ENCODE measurements at regions not wholly inside any gene's neighbourhood (a gene's known extent, or its start where the extent isn't known, plus 50 kb on each side); places are given as distances from the start of the nearest gene placed in this dataset.

- no peak overlapping the region for H3K4me3 ChIP-seq (ENCODE audit: low read length)
- H3K4me1 ChIP-seq (ENCODE audit: insufficient read depth, low read length), result no peaks in the 10 kb centered on the region
- no peaks in the 10 kb centered on the region for H3K27me3 ChIP-seq (ENCODE audit: insufficient read depth, low read length)
- no peaks in the 10 kb centered on the region for H3K9me3 ChIP-seq (ENCODE audit: insufficient read depth, low read depth, low read length)
- H3K36me3 ChIP-seq (ENCODE audit: insufficient read depth, low read length), result no peaks in the 10 kb centered on the region
- 100% methylated on average over 1 of the region's 1 CpG for WGBS
- no peak overlapping the region for H3K9ac ChIP-seq (ENCODE audit: low read depth, low read length)
- H3K27ac ChIP-seq (ENCODE audit: low read depth, low read length), result no peak overlapping the region
Observed at GRCh38 chr18:51891876-51892275, 448.1 kb upstream of the DCC start.

GRCh38 chr18:51897884-51898283 is 442.1 kb upstream of the DCC start:
- Histone ChIP-seq H3K27me3 (ENCODE audit: insufficient read depth, low read length) (no peaks in the 10 kb centered on the region), H3K9me3 (ENCODE audit: insufficient read depth, low read depth, low read length) (no peaks in the 10 kb centered on the region), H3K4me3 (ENCODE audit: low read length) (no peak overlapping the region), H3K27ac (ENCODE audit: low read depth, low read length) (no peak overlapping the region), H3K36me3 (ENCODE audit: insufficient read depth, low read length) (no peaks in the 10 kb centered on the region), H3K4me1 (ENCODE audit: insufficient read depth, low read length) (no peaks in the 10 kb centered on the region), H3K9ac (ENCODE audit: low read depth, low read length) (no peak overlapping the region)
- 96% methylated on average over 6 of the region's 6 CpGs for WGBS

GRCh38 chr18:51907687-51908597 is 432.1 kb upstream of the DCC start:
- Histone ChIP-seq H3K9me3 (ENCODE audit: insufficient read depth, low read depth, low read length) (no peaks in the 10 kb centered on the region), H3K4me3 (ENCODE audit: low read length) (no peak overlapping the region), H3K4me1 (ENCODE audit: insufficient read depth, low read length) (no peaks in the 10 kb centered on the region), H3K27ac (ENCODE audit: low read depth, low read length) (no peak overlapping the region), H3K9ac (ENCODE audit: low read depth, low read length) (no peak overlapping the region), H3K27me3 (ENCODE audit: insufficient read depth, low read length) (no peaks in the 10 kb centered on the region), H3K36me3 (ENCODE audit: insufficient read depth, low read length) (no peaks in the 10 kb centered on the region)
- 95% methylated on average over 7 of the region's 7 CpGs for WGBS

GRCh38 chr18:51908598-51908944 is 431.4 kb upstream of the DCC start:
- H3K27ac ChIP-seq (ENCODE audit: low read depth, low read length), result no peak overlapping the region
- no peak overlapping the region for H3K9ac ChIP-seq (ENCODE audit: low read depth, low read length)
- no peaks in the 10 kb centered on the region for H3K4me1 ChIP-seq (ENCODE audit: insufficient read depth, low read length)
- no peaks in the 10 kb centered on the region for H3K9me3 ChIP-seq (ENCODE audit: insufficient read depth, low read depth, low read length)
- H3K36me3 ChIP-seq (ENCODE audit: insufficient read depth, low read length), result no peaks in the 10 kb centered on the region
- H3K27me3 ChIP-seq (ENCODE audit: insufficient read depth, low read length), result no peaks in the 10 kb centered on the region
- H3K4me3 ChIP-seq (ENCODE audit: low read length), result no peak overlapping the region

- no peaks in the 10 kb centered on the region for H3K9me3 ChIP-seq (ENCODE audit: insufficient read depth, low read depth, low read length)
- no peak overlapping the region for H3K27ac ChIP-seq (ENCODE audit: low read depth, low read length)
- H3K4me3 ChIP-seq (ENCODE audit: low read length), result no peak overlapping the region
- no peaks in the 10 kb centered on the region for H3K27me3 ChIP-seq (ENCODE audit: insufficient read depth, low read length)
- no peaks in the 10 kb centered on the region for H3K36me3 ChIP-seq (ENCODE audit: insufficient read depth, low read length)
- H3K9ac ChIP-seq (ENCODE audit: low read depth, low read length), result no peak overlapping the region
- 78% methylated on average over 2 of the region's 3 CpGs for WGBS
- no peaks in the 10 kb centered on the region for H3K4me1 ChIP-seq (ENCODE audit: insufficient read depth, low read length)
Observed at GRCh38 chr18:51911584-51911983, 428.4 kb upstream of the DCC start.

GRCh38 chr18:51912381-51912780 is 427.6 kb upstream of the DCC start:
- H3K9me3 ChIP-seq (ENCODE audit: insufficient read depth, low read depth, low read length), result no peaks in the 10 kb centered on the region
- no peak overlapping the region for H3K27ac ChIP-seq (ENCODE audit: low read depth, low read length)
- no peak overlapping the region for H3K4me3 ChIP-seq (ENCODE audit: low read length)
- no peak overlapping the region for H3K9ac ChIP-seq (ENCODE audit: low read depth, low read length)
- no peaks in the 10 kb centered on the region for H3K27me3 ChIP-seq (ENCODE audit: insufficient read depth, low read length)
- no peaks in the 10 kb centered on the region for H3K36me3 ChIP-seq (ENCODE audit: insufficient read depth, low read length)
- no peaks in the 10 kb centered on the region for H3K4me1 ChIP-seq (ENCODE audit: insufficient read depth, low read length)

- no peaks in the 10 kb centered on the region for H3K36me3 ChIP-seq (ENCODE audit: insufficient read depth, low read length)
- H3K9ac ChIP-seq (ENCODE audit: low read depth, low read length), result no peak overlapping the region
- H3K27ac ChIP-seq (ENCODE audit: low read depth, low read length), result no peak overlapping the region
- WGBS, result 92% methylated on average over 6 of the region's 7 CpGs
- H3K9me3 ChIP-seq (ENCODE audit: insufficient read depth, low read depth, low read length), result no peaks in the 10 kb centered on the region
- no peak overlapping the region for H3K4me3 ChIP-seq (ENCODE audit: low read length)
- no peaks in the 10 kb centered on the region for H3K4me1 ChIP-seq (ENCODE audit: insufficient read depth, low read length)
- H3K27me3 ChIP-seq (ENCODE audit: insufficient read depth, low read length), result no peaks in the 10 kb centered on the region
Observed at GRCh38 chr18:51915176-51915575, 424.8 kb upstream of the DCC start.

GRCh38 chr18:51921862-51922261 is 418.1 kb upstream of the DCC start:
- Histone ChIP-seq H3K4me3 (ENCODE audit: low read length) (no peak overlapping the region), H3K27me3 (ENCODE audit: insufficient read depth, low read length) (no peaks in the 10 kb centered on the region), H3K4me1 (ENCODE audit: insufficient read depth, low read length) (no peaks in the 10 kb centered on the region), H3K9ac (ENCODE audit: low read depth, low read length) (no peak overlapping the region), H3K36me3 (ENCODE audit: insufficient read depth, low read length) (no peaks in the 10 kb centered on the region), H3K27ac (ENCODE audit: low read depth, low read length) (no peak overlapping the region), H3K9me3 (ENCODE audit: insufficient read depth, low read depth, low read length) (peaks cover 13% of the 10 kb centered on the region)
- WGBS, result 63% methylated on average over 3 of the region's 3 CpGs

GRCh38 chr18:51933903-51934302 is 406.1 kb upstream of the DCC start:
- Histone ChIP-seq H3K9me3 (ENCODE audit: insufficient read depth, low read depth, low read length) (peaks cover 14% of the 10 kb centered on the region), H3K27ac (ENCODE audit: low read depth, low read length) (no peak overlapping the region), H3K4me3 (ENCODE audit: low read length) (no peak overlapping the region), H3K9ac (ENCODE audit: low read depth, low read length) (no peak overlapping the region), H3K27me3 (ENCODE audit: insufficient read depth, low read length) (no peaks in the 10 kb centered on the region), H3K36me3 (ENCODE audit: insufficient read depth, low read length) (no peaks in the 10 kb centered on the region), H3K4me1 (ENCODE audit: insufficient read depth, low read length) (0 out of 2 replicates have a peak, but pooled peaks cover 8% of the 10 kb centered on the region)
- WGBS, result no CpG with 5 or more reads among the region's 1 CpG

- Histone ChIP-seq H3K27me3 (ENCODE audit: insufficient read depth, low read length) (no peaks in the 10 kb centered on the region), H3K9ac (ENCODE audit: low read depth, low read length) (no peak overlapping the region), H3K27ac (ENCODE audit: low read depth, low read length) (no peak overlapping the region), H3K9me3 (ENCODE audit: insufficient read depth, low read depth, low read length) (no peaks in the 10 kb centered on the region), H3K4me3 (ENCODE audit: low read length) (no peak overlapping the region), H3K36me3 (ENCODE audit: insufficient read depth, low read length) (no peaks in the 10 kb centered on the region), H3K4me1 (ENCODE audit: insufficient read depth, low read length) (0 out of 2 replicates have a peak, but pooled peaks cover 8% of the 10 kb centered on the region)
- WGBS, result 75% methylated on average over 2 of the region's 2 CpGs
Observed at GRCh38 chr18:51936115-51936514, 403.9 kb upstream of the DCC start.

- H3K27ac ChIP-seq (ENCODE audit: low read depth, low read length), result no peak overlapping the region
- H3K4me3 ChIP-seq (ENCODE audit: low read length), result no peak overlapping the region
- H3K36me3 ChIP-seq (ENCODE audit: insufficient read depth, low read length), result no peaks in the 10 kb centered on the region
- H3K9ac ChIP-seq (ENCODE audit: low read depth, low read length), result no peak overlapping the region
- H3K4me1 ChIP-seq (ENCODE audit: insufficient read depth, low read length), result no peaks in the 10 kb centered on the region
- H3K27me3 ChIP-seq (ENCODE audit: insufficient read depth, low read length), result no peaks in the 10 kb centered on the region
- WGBS, result 88% methylated on average over 1 of the region's 2 CpGs
- no peaks in the 10 kb centered on the region for H3K9me3 ChIP-seq (ENCODE audit: insufficient read depth, low read depth, low read length)
Observed at GRCh38 chr18:51941999-51942398, 398.0 kb upstream of the DCC start.

- H3K4me3 ChIP-seq (ENCODE audit: low read length), result no peak overlapping the region
- no peak overlapping the region for H3K27ac ChIP-seq (ENCODE audit: low read depth, low read length)
- WGBS, result 80% methylated on average over 1 of the region's 1 CpG
- no peaks in the 10 kb centered on the region for H3K27me3 ChIP-seq (ENCODE audit: insufficient read depth, low read length)
- no peaks in the 10 kb centered on the region for H3K36me3 ChIP-seq (ENCODE audit: insufficient read depth, low read length)
- no peak overlapping the region for H3K9ac ChIP-seq (ENCODE audit: low read depth, low read length)
- no peaks in the 10 kb centered on the region for H3K4me1 ChIP-seq (ENCODE audit: insufficient read depth, low read length)
- H3K9me3 ChIP-seq (ENCODE audit: insufficient read depth, low read depth, low read length), result no peaks in the 10 kb centered on the region
Observed at GRCh38 chr18:51943281-51943680, 396.7 kb upstream of the DCC start.
